ENCODE measurements at regions not wholly inside any gene's neighbourhood (a gene's known extent, or its start where the extent isn't known, plus 50 kb on each side); places are given as distances from the start of the nearest gene placed in this dataset.

DNA sequence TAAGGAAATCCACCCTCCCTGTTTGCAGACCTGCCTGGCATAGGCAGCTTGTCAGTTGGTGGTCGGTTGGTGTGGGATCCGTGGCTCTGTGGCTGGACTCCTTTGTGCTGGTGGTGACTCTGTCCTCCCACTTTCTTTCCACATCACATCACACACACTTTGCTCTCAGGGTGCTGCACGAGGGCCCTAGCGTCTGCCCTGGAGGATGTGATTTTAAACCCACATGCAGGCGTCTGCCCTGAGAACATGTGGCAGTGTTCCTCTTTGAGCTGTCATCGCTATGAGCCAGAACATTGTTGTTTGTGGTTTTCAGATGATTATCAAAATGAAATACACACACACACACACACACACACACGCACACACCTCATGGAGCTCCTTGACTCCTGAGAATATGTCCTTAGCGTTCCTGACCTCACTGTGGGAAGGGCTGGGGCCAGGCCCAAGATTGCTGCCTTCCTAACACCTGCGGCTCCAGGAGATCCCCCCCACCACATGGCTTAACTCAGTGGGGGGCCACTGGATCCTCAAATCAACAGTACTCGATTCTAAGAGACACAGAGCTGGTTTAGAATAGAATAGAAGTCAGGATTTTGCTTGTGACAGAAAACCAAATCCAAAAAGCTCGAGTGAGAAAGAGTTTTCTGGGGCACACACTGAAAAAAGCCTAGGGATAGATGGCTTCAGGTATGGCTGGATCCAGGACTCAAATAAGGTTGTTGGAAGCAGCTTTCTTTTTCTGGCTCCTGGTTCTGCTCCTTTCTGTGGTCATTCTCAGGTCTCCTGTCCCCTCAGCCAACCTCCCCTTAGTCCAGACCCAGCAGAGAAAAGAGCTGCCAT, 54.8 kb downstream of the RTP5 start:
- Histone ChIP-seq H3K4me1 (no peaks in the 10 kb centered on the region), H3K4me3 (no peak overlapping the region), H3K9me3 (no peaks in the 10 kb centered on the region), H3K27ac (no peak overlapping the region), H3K27me3 (no peaks in the 10 kb centered on the region), H3K36me3 (no peaks in the 10 kb centered on the region)
- intact Hi-C loops (cut with DNase I) = no loop called here
- ATAC-seq = no peak
- DNase-seq = no peak
- no peak for TF ChIP-seq CTCF (IDR thresholded peaks at IDR 0.05)

GRCh38 chr2:241924909-241925250, 55.4 kb downstream of the RTP5 start:
- no peaks in the 10 kb centered on the region for H3K27me3 ChIP-seq
- H3K36me3 ChIP-seq = no peaks in the 10 kb centered on the region
- no peaks in the 10 kb centered on the region for H3K4me1 ChIP-seq
- ATAC-seq (peak; percentile 32), DNase-seq (no peak)
- no peaks in the 10 kb centered on the region for H3K9me3 ChIP-seq
- no peak overlapping the region for H3K4me3 ChIP-seq
- no peak overlapping the region for H3K27ac ChIP-seq
- no peak for TF ChIP-seq CTCF (IDR thresholded peaks at IDR 0.05)
- intact Hi-C loops (cut with DNase I) = no loop called here

GRCh38 chr2:241925277-241925676, 55.7 kb downstream of the RTP5 start:
- no peak for DNase-seq
- Histone ChIP-seq H3K36me3 (no peaks in the 10 kb centered on the region), H3K27ac (no peak overlapping the region), H3K9me3 (no peaks in the 10 kb centered on the region), H3K4me1 (no peaks in the 10 kb centered on the region), H3K27me3 (no peaks in the 10 kb centered on the region), H3K4me3 (no peak overlapping the region)
- TF ChIP-seq CTCF (IDR thresholded peaks at IDR 0.05) = no peak
- intact Hi-C loops (cut with DNase I) = no loop called here
- peak; percentile 35 for ATAC-seq

GRCh38 chr2:241925821-241926441, 56.4 kb downstream of the RTP5 start:
- no peak for TF ChIP-seq CTCF (IDR thresholded peaks at IDR 0.05)
- ATAC-seq = no peak

GRCh38 chr2:241926541-241927311, 57.2 kb downstream of the RTP5 start:
- ATAC-seq (no peak), DNase-seq (no peak)
- Histone ChIP-seq H3K27me3 (no peaks in the 10 kb centered on the region), H3K4me1 (no peaks in the 10 kb centered on the region), H3K36me3 (no peaks in the 10 kb centered on the region), H3K27ac (no peak overlapping the region), H3K4me3 (no peak overlapping the region), H3K9me3 (no peaks in the 10 kb centered on the region)
- intact Hi-C loops (cut with DNase I) = no loop called here
- no peak for TF ChIP-seq CTCF (IDR thresholded peaks at IDR 0.05)

More at GRCh38 chr2:241925821-241926441, 56.4 kb downstream of the RTP5 start:
- no peaks in the 10 kb centered on the region for H3K36me3 ChIP-seq
- no peaks in the 10 kb centered on the region for H3K4me1 ChIP-seq
- DNase-seq = no peak
- H3K27ac ChIP-seq = no peak overlapping the region
- H3K4me3 ChIP-seq = no peak overlapping the region
- intact Hi-C loops (cut with DNase I) = no loop called here
- H3K27me3 ChIP-seq = no peaks in the 10 kb centered on the region
- H3K9me3 ChIP-seq = no peaks in the 10 kb centered on the region
